SU-DHL-6 (cell line): ENCODE measurements at regions not wholly inside any gene's neighbourhood (a gene's known extent, or its start where the extent isn't known, plus 50 kb on each side); places are given as distances from the start of the nearest gene placed in this dataset.

Experiments
- H2AFZ ChIP-seq: fragments of 200-600 bp; sonication (generic); 2 replicates; pipeline ENCODE4 v1.6.1; 2014; ENCODE audit warnings: low read depth, mild to moderate bottlenecking, moderate library complexity, mixed read lengths, antibody characterized with exemption, low read length; ENCODE audit not compliant: severe bottlenecking
- H3F3A ChIP-seq: fragments of 200-600 bp; shearing (Covaris generic); 2 replicates; pipeline ENCODE4 v1.6.0; 2016; ENCODE audit warnings: antibody characterized with exemption, mild to moderate bottlenecking; ENCODE audit not compliant: insufficient read depth
- H3K27ac ChIP-seq: fragments of 200-600 bp; sonication (generic); 2 replicates; pipeline ENCODE4 v1.5.1; 2016; ENCODE audit warnings: low read depth, mild to moderate bottlenecking, low read length, moderate library complexity, mixed read lengths
- H3K27me3 ChIP-seq: fragments of 200-600 bp; sonication (generic), shearing (Covaris generic); 2 replicates; pipeline ENCODE4 v1.6.0; 2014; ENCODE audit warnings: mild to moderate bottlenecking, low read length
- H3K36me3 ChIP-seq: fragments of 200-600 bp; sonication (generic); 2 replicates; pipeline ENCODE4 v1.6.1; 2014; ENCODE audit warnings: mild to moderate bottlenecking, low read length, mixed read lengths
- H3K4me2 ChIP-seq: fragments of 300-600, 200-600 bp; shearing (Covaris generic), sonication (generic); 2 replicates; pipeline ENCODE4 v1.6.0; 2014; ENCODE audit warnings: low read length, low read depth, mild to moderate bottlenecking; ENCODE audit not compliant: poor library complexity, severe bottlenecking
- H3K4me3 ChIP-seq: fragments of 200-600 bp; sonication (generic); 2 replicates; pipeline ENCODE4 v1.5.1; 2014; ENCODE audit warnings: antibody characterized with exemption, low read length, mild to moderate bottlenecking, mixed read lengths; ENCODE audit not compliant: insufficient read depth, poor library complexity, severe bottlenecking
- H3K79me2 ChIP-seq: fragments of 200-600 bp; sonication (generic); 2 replicates; pipeline ENCODE4 v1.6.1; 2014; ENCODE audit warnings: mild to moderate bottlenecking, low read length, moderate library complexity; ENCODE audit not compliant: insufficient read depth
- H3K9ac ChIP-seq: fragments of 200-600 bp; sonication (generic); 2 replicates; pipeline ENCODE4 v1.7.0; 2014; ENCODE audit warnings: mild to moderate bottlenecking, low read length
- H3K9me2 ChIP-seq: fragments of 200-600 bp; sonication (generic); replicated peaks from 2 replicates; pipeline ENCODE4 v1.6.1; 2014; ENCODE audit warnings: low read length; ENCODE audit not compliant: insufficient read depth
- H3K9me3 ChIP-seq: fragments of 200-600 bp; sonication (generic); 2 replicates; pipeline ENCODE4 v1.6.1; 2014; ENCODE audit warnings: low read length, mixed read lengths; ENCODE audit not compliant: insufficient read depth
- H4K20me1 ChIP-seq: fragments of 200-600 bp; sonication (generic); 2 replicates; pipeline ENCODE4 v1.6.1; 2014; ENCODE audit warnings: low read depth, mild to moderate bottlenecking, antibody characterized with exemption, low read length, moderate library complexity, mixed read lengths
- EZH2phosphoT487 ChIP-seq: fragments of 200-600 bp; sonication (generic), shearing (Covaris generic); conservative IDR thresholded peaks from 2 replicates; pipeline ENCODE4 v1.6.1; 2018; ENCODE audit warnings: mild to moderate bottlenecking, antibody characterized with exemption, low read length, moderate library complexity, mixed read lengths
- TF ChIP-seq, protein P1 (sequence below): fragments of 200-600 bp; sonication (generic); IDR thresholded peaks from one replicate; pipeline ENCODE4 v1.5.1; 2017; ENCODE audit warnings: antibody characterized with exemption, mild to moderate bottlenecking, low read length, moderate library complexity; ENCODE audit not compliant: insufficient read depth, poor library complexity, severe bottlenecking

DNA sequence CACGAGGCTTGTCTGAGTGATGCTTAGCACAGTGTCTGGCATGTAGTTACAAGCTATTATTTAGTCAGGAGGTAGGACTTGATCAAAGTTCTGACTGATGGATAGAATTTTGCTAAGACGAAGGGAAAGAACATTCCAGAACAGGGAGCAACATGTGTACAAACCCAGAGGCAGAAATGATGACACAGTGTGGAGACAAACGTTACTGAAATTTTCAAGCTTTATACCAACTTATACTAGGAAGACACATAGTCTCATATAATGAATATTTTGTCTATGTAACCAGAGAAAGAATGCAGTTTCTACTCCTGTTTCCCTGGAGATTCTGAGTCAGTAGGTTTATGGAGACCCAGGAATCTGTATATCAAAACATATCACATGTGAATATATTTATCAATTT is 123.4 kb downstream of the FAM124B start:
- no peaks in the 10 kb centered on the region for H3K9me3 ChIP-seq
- no peaks in the 10 kb centered on the region for H3K27me3 ChIP-seq
- H3K36me3 ChIP-seq: no peaks in the 10 kb centered on the region
- H3K9ac ChIP-seq: no peak overlapping the region
- no peak for TF ChIP-seq EZH2phosphoT487
- TF ChIP-seq, protein P1, sequence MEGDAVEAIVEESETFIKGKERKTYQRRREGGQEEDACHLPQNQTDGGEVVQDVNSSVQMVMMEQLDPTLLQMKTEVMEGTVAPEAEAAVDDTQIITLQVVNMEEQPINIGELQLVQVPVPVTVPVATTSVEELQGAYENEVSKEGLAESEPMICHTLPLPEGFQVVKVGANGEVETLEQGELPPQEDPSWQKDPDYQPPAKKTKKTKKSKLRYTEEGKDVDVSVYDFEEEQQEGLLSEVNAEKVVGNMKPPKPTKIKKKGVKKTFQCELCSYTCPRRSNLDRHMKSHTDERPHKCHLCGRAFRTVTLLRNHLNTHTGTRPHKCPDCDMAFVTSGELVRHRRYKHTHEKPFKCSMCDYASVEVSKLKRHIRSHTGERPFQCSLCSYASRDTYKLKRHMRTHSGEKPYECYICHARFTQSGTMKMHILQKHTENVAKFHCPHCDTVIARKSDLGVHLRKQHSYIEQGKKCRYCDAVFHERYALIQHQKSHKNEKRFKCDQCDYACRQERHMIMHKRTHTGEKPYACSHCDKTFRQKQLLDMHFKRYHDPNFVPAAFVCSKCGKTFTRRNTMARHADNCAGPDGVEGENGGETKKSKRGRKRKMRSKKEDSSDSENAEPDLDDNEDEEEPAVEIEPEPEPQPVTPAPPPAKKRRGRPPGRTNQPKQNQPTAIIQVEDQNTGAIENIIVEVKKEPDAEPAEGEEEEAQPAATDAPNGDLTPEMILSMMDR: no peak
- no peak overlapping the region for H3K27ac ChIP-seq
- H3K9me2 ChIP-seq: no peaks in the 10 kb centered on the region
- H3K79me2 ChIP-seq: no peaks in the 10 kb centered on the region
- H4K20me1 ChIP-seq: no peaks in the 10 kb centered on the region
- H3F3A ChIP-seq: no peaks in the 10 kb centered on the region
- H3K4me3 ChIP-seq: no peak overlapping the region
- no peak overlapping the region for H2AFZ ChIP-seq
- H3K4me2 ChIP-seq: no peak overlapping the region

DNA sequence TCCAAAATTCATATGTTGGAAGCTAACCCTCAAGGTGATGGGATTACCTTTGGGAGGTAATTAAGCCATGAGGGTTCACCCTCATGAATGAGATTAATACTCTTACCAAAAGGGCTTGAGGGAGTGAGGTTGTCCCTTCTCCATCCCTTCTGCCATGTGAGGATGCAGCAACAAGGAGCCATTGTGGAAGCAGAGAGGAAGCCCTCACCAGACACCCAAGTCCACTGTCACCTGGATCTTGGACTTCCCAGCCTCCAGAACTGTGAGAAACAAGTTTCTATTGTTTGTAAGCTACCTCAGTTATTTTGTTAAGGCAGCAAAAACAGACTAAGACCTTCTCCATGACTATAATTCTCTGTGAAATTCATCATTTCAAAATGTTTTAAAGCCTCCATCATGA is 125.7 kb downstream of the FAM124B start:
- H3K9me2 ChIP-seq: no peaks in the 10 kb centered on the region
- no peaks in the 10 kb centered on the region for H3K27me3 ChIP-seq
- no peaks in the 10 kb centered on the region for H3F3A ChIP-seq
- H3K79me2 ChIP-seq: no peaks in the 10 kb centered on the region
- no peak overlapping the region for H3K4me3 ChIP-seq
- no peak overlapping the region for H3K9ac ChIP-seq
- no peak overlapping the region for H2AFZ ChIP-seq
- TF ChIP-seq, protein P1: no peak
- no peak for TF ChIP-seq EZH2phosphoT487
- no peaks in the 10 kb centered on the region for H3K36me3 ChIP-seq
- H3K9me3 ChIP-seq: no peaks in the 10 kb centered on the region
- no peak overlapping the region for H3K4me2 ChIP-seq
- no peak overlapping the region for H3K27ac ChIP-seq
- H4K20me1 ChIP-seq: no peaks in the 10 kb centered on the region

DNA sequence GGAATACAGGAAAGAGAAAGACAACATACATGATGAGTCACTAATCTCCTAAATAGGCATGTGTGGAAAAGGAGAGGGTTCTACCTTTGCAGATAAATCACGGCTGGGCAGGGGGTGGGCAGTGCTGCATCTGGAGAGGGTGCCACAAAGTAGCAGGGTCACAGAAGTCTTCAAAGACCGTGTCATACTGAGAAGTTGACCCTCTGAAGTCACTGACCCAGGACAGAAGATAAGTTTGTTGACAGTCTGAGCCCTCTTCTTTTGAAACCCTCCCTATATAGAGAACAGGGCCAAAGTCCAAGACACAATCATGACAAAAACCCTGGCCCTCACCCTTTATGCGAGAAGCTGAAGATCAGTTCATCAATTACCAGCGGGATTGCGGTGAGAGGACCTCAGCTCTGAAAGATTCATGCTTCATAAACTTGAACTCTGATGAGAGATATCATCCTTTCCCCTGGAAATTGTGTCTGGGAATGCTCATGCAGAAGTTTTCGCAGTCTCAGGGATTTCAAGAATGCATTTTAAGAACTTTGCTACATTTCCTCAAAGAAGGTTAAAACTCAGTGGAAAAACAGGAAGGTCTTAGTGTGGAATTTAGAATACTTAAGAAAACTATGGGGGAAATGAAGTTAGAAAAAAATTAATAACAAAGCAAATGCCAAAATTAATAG is 129.5 kb downstream of the FAM124B start:
- Histone ChIP-seq H3K4me3 (no peak overlapping the region), H3K9me2 (no peaks in the 10 kb centered on the region), H3K4me2 (no peak overlapping the region), H3K27ac (no peak overlapping the region), H3K36me3 (no peaks in the 10 kb centered on the region), H3K9ac (no peak overlapping the region), H2AFZ (no peak overlapping the region), H3K9me3 (no peaks in the 10 kb centered on the region), H3K79me2 (no peaks in the 10 kb centered on the region), H3F3A (no peaks in the 10 kb centered on the region), H3K27me3 (0 out of 2 replicates have a peak, but pooled peaks cover 4% of the 10 kb centered on the region), H4K20me1 (no peaks in the 10 kb centered on the region)
- no peak for TF ChIP-seq EZH2phosphoT487
- TF ChIP-seq, protein P1: no peak
